ENCODE measurements at regions not wholly inside any gene's neighbourhood (a gene's known extent, or its start where the extent isn't known, plus 50 kb on each side); places are given as distances from the start of the nearest gene placed in this dataset.

GRCh38 chr17:51430591-51430990, 170.2 kb downstream of the UTP18 start:
- H3K9ac ChIP-seq (ENCODE audit: low read depth in 1 of 2, low read length in 2 of 2), result no peak overlapping the region
- no peaks in the 10 kb centered on the region for H3K27me3 ChIP-seq (ENCODE audit: control insufficient read depth in 1 of 2, insufficient read depth in 2 of 2, low read length in 2 of 2)
- H3K4me3 ChIP-seq (ENCODE audit: low read depth in 1 of 2, low read length in 2 of 2), result no peak overlapping the region
- H3K27ac ChIP-seq (ENCODE audit: low read depth, low read length), result no peak overlapping the region
- H3K9me3 ChIP-seq (ENCODE audit: control insufficient read depth in 1 of 2, low read length in 2 of 2), result no peaks in the 10 kb centered on the region
- no peaks in the 10 kb centered on the region for H3K36me3 ChIP-seq (ENCODE audit: control insufficient read depth in 1 of 2, insufficient read depth in 2 of 2, low read length in 2 of 2)
- H3K4me1 ChIP-seq (ENCODE audit: control insufficient read depth in 1 of 2, insufficient read depth in 2 of 2, low read length in 2 of 2), result no peaks in the 10 kb centered on the region

- no peaks in the 10 kb centered on the region for H3K27me3 ChIP-seq (ENCODE audit: control insufficient read depth in 1 of 2, insufficient read depth in 2 of 2, low read length in 2 of 2)
- H3K4me3 ChIP-seq (ENCODE audit: low read depth in 1 of 2, low read length in 2 of 2), result no peak overlapping the region
- H3K36me3 ChIP-seq (ENCODE audit: control insufficient read depth in 1 of 2, insufficient read depth in 2 of 2, low read length in 2 of 2), result no peaks in the 10 kb centered on the region
- H3K9me3 ChIP-seq (ENCODE audit: control insufficient read depth in 1 of 2, low read length in 2 of 2), result no peaks in the 10 kb centered on the region
- no peak overlapping the region for H3K9ac ChIP-seq (ENCODE audit: low read depth in 1 of 2, low read length in 2 of 2)
- H3K27ac ChIP-seq (ENCODE audit: low read depth, low read length), result no peak overlapping the region
- no peaks in the 10 kb centered on the region for H3K4me1 ChIP-seq (ENCODE audit: control insufficient read depth in 1 of 2, insufficient read depth in 2 of 2, low read length in 2 of 2)
Observed at GRCh38 chr17:51434434-51435170, 174.3 kb downstream of the UTP18 start.

GRCh38 chr17:51435171-51435552, 174.8 kb downstream of the UTP18 start:
- H3K27ac ChIP-seq (ENCODE audit: low read depth, low read length), result no peak overlapping the region
- H3K9ac ChIP-seq (ENCODE audit: low read depth in 1 of 2, low read length in 2 of 2), result no peak overlapping the region
- no peak overlapping the region for H3K4me3 ChIP-seq (ENCODE audit: low read depth in 1 of 2, low read length in 2 of 2)
- H3K27me3 ChIP-seq (ENCODE audit: control insufficient read depth in 1 of 2, insufficient read depth in 2 of 2, low read length in 2 of 2), result no peaks in the 10 kb centered on the region
- H3K9me3 ChIP-seq (ENCODE audit: control insufficient read depth in 1 of 2, low read length in 2 of 2), result no peaks in the 10 kb centered on the region
- no peaks in the 10 kb centered on the region for H3K36me3 ChIP-seq (ENCODE audit: control insufficient read depth in 1 of 2, insufficient read depth in 2 of 2, low read length in 2 of 2)
- no peaks in the 10 kb centered on the region for H3K4me1 ChIP-seq (ENCODE audit: control insufficient read depth in 1 of 2, insufficient read depth in 2 of 2, low read length in 2 of 2)

- no peak overlapping the region for H3K9ac ChIP-seq (ENCODE audit: low read depth in 1 of 2, low read length in 2 of 2)
- no peaks in the 10 kb centered on the region for H3K36me3 ChIP-seq (ENCODE audit: control insufficient read depth in 1 of 2, insufficient read depth in 2 of 2, low read length in 2 of 2)
- no peak overlapping the region for H3K27ac ChIP-seq (ENCODE audit: low read depth, low read length)
- H3K9me3 ChIP-seq (ENCODE audit: control insufficient read depth in 1 of 2, low read length in 2 of 2), result no peaks in the 10 kb centered on the region
- H3K4me1 ChIP-seq (ENCODE audit: control insufficient read depth in 1 of 2, insufficient read depth in 2 of 2, low read length in 2 of 2), result no peaks in the 10 kb centered on the region
- no peak overlapping the region for H3K4me3 ChIP-seq (ENCODE audit: low read depth in 1 of 2, low read length in 2 of 2)
- no peaks in the 10 kb centered on the region for H3K27me3 ChIP-seq (ENCODE audit: control insufficient read depth in 1 of 2, insufficient read depth in 2 of 2, low read length in 2 of 2)
Observed at GRCh38 chr17:51435641-51436091, 175.3 kb downstream of the UTP18 start.

GRCh38 chr17:51439395-51440229, 179.3 kb downstream of the UTP18 start:
- peaks cover 0 to 3% of the 10 kb centered on the region in 2 donors for H3K27me3 ChIP-seq (ENCODE audit: control insufficient read depth in 1 of 2, insufficient read depth in 2 of 2, low read length in 2 of 2)
- H3K9me3 ChIP-seq (ENCODE audit: control insufficient read depth in 1 of 2, low read length in 2 of 2), result no peaks in the 10 kb centered on the region
- no peak overlapping the region for H3K4me3 ChIP-seq (ENCODE audit: low read depth in 1 of 2, low read length in 2 of 2)
- H3K27ac ChIP-seq (ENCODE audit: low read depth, low read length), result no peak overlapping the region
- H3K36me3 ChIP-seq (ENCODE audit: control insufficient read depth in 1 of 2, insufficient read depth in 2 of 2, low read length in 2 of 2), result no peaks in the 10 kb centered on the region
- no peaks in the 10 kb centered on the region for H3K4me1 ChIP-seq (ENCODE audit: control insufficient read depth in 1 of 2, insufficient read depth in 2 of 2, low read length in 2 of 2)
- no peak overlapping the region for H3K9ac ChIP-seq (ENCODE audit: low read depth in 1 of 2, low read length in 2 of 2)

- H3K9ac ChIP-seq (ENCODE audit: low read depth in 1 of 2, low read length in 2 of 2), result no peak overlapping the region
- no peak overlapping the region for H3K27ac ChIP-seq (ENCODE audit: low read depth, low read length)
- H3K36me3 ChIP-seq (ENCODE audit: control insufficient read depth in 1 of 2, insufficient read depth in 2 of 2, low read length in 2 of 2), result no peaks in the 10 kb centered on the region
- H3K9me3 ChIP-seq (ENCODE audit: control insufficient read depth in 1 of 2, low read length in 2 of 2), result no peaks in the 10 kb centered on the region
- peaks cover 0 to 3% of the 10 kb centered on the region in 2 donors for H3K27me3 ChIP-seq (ENCODE audit: control insufficient read depth in 1 of 2, insufficient read depth in 2 of 2, low read length in 2 of 2)
- no peaks in the 10 kb centered on the region for H3K4me1 ChIP-seq (ENCODE audit: control insufficient read depth in 1 of 2, insufficient read depth in 2 of 2, low read length in 2 of 2)
- H3K4me3 ChIP-seq (ENCODE audit: low read depth in 1 of 2, low read length in 2 of 2), result no peak overlapping the region
Observed at GRCh38 chr17:51441431-51441830, 181.1 kb downstream of the UTP18 start.

GRCh38 chr17:51442088-51442865, 181.9 kb downstream of the UTP18 start:
- Histone ChIP-seq H3K9ac (ENCODE audit: low read depth in 1 of 2, low read length in 2 of 2) (no peak overlapping the region), H3K4me1 (ENCODE audit: control insufficient read depth in 1 of 2, insufficient read depth in 2 of 2, low read length in 2 of 2) (no peaks in the 10 kb centered on the region), H3K9me3 (ENCODE audit: control insufficient read depth in 1 of 2, low read length in 2 of 2) (no peaks in the 10 kb centered on the region), H3K27me3 (ENCODE audit: control insufficient read depth in 1 of 2, insufficient read depth in 2 of 2, low read length in 2 of 2) (peaks cover 0 to 3% of the 10 kb centered on the region in 2 donors), H3K4me3 (ENCODE audit: low read depth in 1 of 2, low read length in 2 of 2) (no peak overlapping the region), H3K27ac (ENCODE audit: low read depth, low read length) (no peak overlapping the region), H3K36me3 (ENCODE audit: control insufficient read depth in 1 of 2, insufficient read depth in 2 of 2, low read length in 2 of 2) (no peaks in the 10 kb centered on the region)

GRCh38 chr17:51443646-51444045, 183.3 kb downstream of the UTP18 start:
- Histone ChIP-seq H3K27ac (ENCODE audit: low read depth, low read length) (no peak overlapping the region), H3K9ac (ENCODE audit: low read depth in 1 of 2, low read length in 2 of 2) (no peak overlapping the region), H3K36me3 (ENCODE audit: control insufficient read depth in 1 of 2, insufficient read depth in 2 of 2, low read length in 2 of 2) (no peaks in the 10 kb centered on the region), H3K9me3 (ENCODE audit: control insufficient read depth in 1 of 2, low read length in 2 of 2) (no peaks in the 10 kb centered on the region), H3K27me3 (ENCODE audit: control insufficient read depth in 1 of 2, insufficient read depth in 2 of 2, low read length in 2 of 2) (peaks cover 0 to 3% of the 10 kb centered on the region in 2 donors), H3K4me3 (ENCODE audit: low read depth in 1 of 2, low read length in 2 of 2) (no peak overlapping the region), H3K4me1 (ENCODE audit: control insufficient read depth in 1 of 2, insufficient read depth in 2 of 2, low read length in 2 of 2) (no peaks in the 10 kb centered on the region)

- Histone ChIP-seq H3K27ac (ENCODE audit: low read depth, low read length) (no peak overlapping the region), H3K27me3 (ENCODE audit: control insufficient read depth in 1 of 2, insufficient read depth in 2 of 2, low read length in 2 of 2) (peaks cover 0 to 3% of the 10 kb centered on the region in 2 donors), H3K9me3 (ENCODE audit: control insufficient read depth in 1 of 2, low read length in 2 of 2) (no peaks in the 10 kb centered on the region), H3K4me3 (ENCODE audit: low read depth in 1 of 2, low read length in 2 of 2) (no peak overlapping the region), H3K36me3 (ENCODE audit: control insufficient read depth in 1 of 2, insufficient read depth in 2 of 2, low read length in 2 of 2) (no peaks in the 10 kb centered on the region), H3K9ac (ENCODE audit: low read depth in 1 of 2, low read length in 2 of 2) (no peak overlapping the region), H3K4me1 (ENCODE audit: control insufficient read depth in 1 of 2, insufficient read depth in 2 of 2, low read length in 2 of 2) (no peaks in the 10 kb centered on the region)
Observed at GRCh38 chr17:51445946-51446345, 185.6 kb downstream of the UTP18 start.
